HG02840 (cell line): ENCODE measurements at regions not wholly inside any gene's neighbourhood (a gene's known extent, or its start where the extent isn't known, plus 50 kb on each side); places are given as distances from the start of the nearest gene placed in this dataset.

Experiments used
- ATAC-seq: cut with Tn5 transposase; IDR thresholded peaks from one replicate; pipeline ENCODE4 v1.9.1; 2021; ENCODE audit warnings: mild to moderate bottlenecking, moderate library complexity, moderate number of reproducible peaks; ENCODE audit not compliant: unreplicated experiment, low FRiP score

GRCh38 chr16:73217654-73218053 lies 169.7 kb upstream of the ZFHX3 start:
- ATAC-seq, result no peak

GRCh38 chr16:73216932-73217331 lies 169.0 kb upstream of the ZFHX3 start:
- ATAC-seq, result no peak

- ATAC-seq, result no peak
Observed at GRCh38 chr16:73215678-73216377, 167.9 kb upstream of the ZFHX3 start.

GRCh38 chr16:73214825-73215677 lies 167.1 kb upstream of the ZFHX3 start:
- ATAC-seq, result no peak

GRCh38 chr16:73213732-73214455 lies 166.0 kb upstream of the ZFHX3 start:
- no peak for ATAC-seq

GRCh38 chr16:73212431-73212830 lies 164.5 kb upstream of the ZFHX3 start:
- ATAC-seq, result no peak

- ATAC-seq, result no peak
Observed at GRCh38 chr16:73210686-73211085, 162.8 kb upstream of the ZFHX3 start.

GRCh38 chr16:73210084-73210483 lies 162.2 kb upstream of the ZFHX3 start:
- ATAC-seq, result no peak

GRCh38 chr16:73209190-73209589 lies 161.3 kb upstream of the ZFHX3 start:
- no peak for ATAC-seq

GRCh38 chr16:73206151-73206707 lies 158.3 kb upstream of the ZFHX3 start:
- ATAC-seq, result no peak

GRCh38 chr16:73205153-73205886 lies 157.4 kb upstream of the ZFHX3 start:
- ATAC-seq, result no peak

- ATAC-seq, result no peak
Observed at GRCh38 chr16:73204359-73205152, 156.6 kb upstream of the ZFHX3 start.

- no peak for ATAC-seq
Observed at GRCh38 chr16:73202161-73202729, 154.3 kb upstream of the ZFHX3 start.

GRCh38 chr16:73199214-73199613 lies 151.3 kb upstream of the ZFHX3 start:
- no peak for ATAC-seq

- ATAC-seq, result no peak
Observed at GRCh38 chr16:73198481-73198880, 150.6 kb upstream of the ZFHX3 start.

- ATAC-seq, result no peak
Observed at GRCh38 chr16:73197598-73197997, 149.7 kb upstream of the ZFHX3 start.

- ATAC-seq, result no peak
Observed at GRCh38 chr16:73196670-73197069, 148.7 kb upstream of the ZFHX3 start.

GRCh38 chr16:73193464-73193863 lies 145.5 kb upstream of the ZFHX3 start:
- ATAC-seq, result no peak

- no peak for ATAC-seq
Observed at GRCh38 chr16:73192232-73192894, 144.4 kb upstream of the ZFHX3 start.
